ENCODE measurements at regions not wholly inside any gene's neighbourhood (a gene's known extent, or its start where the extent isn't known, plus 50 kb on each side); places are given as distances from the start of the nearest gene placed in this dataset.

GRCh38 chr4:13903061-13903460, 275.5 kb upstream of the BOD1L1 start:
- TF ChIP-seq USF1 (IDR thresholded peaks at IDR 0.05; ENCODE audit: borderline replicate concordance, low read depth) (no peak), FOXJ3 (CRISPR knock-in tag; IDR thresholded peaks at IDR 0.05) (no peak), MAX (IDR thresholded peaks at IDR 0.05; ENCODE audit: low read depth) (no peak), TAF1 (IDR thresholded peaks at IDR 0.05; ENCODE audit: borderline replicate concordance, low read depth, low read length) (no peak), RAD21 (IDR thresholded peaks at IDR 0.05; ENCODE audit: low read length) (no peak), FOSL2 (IDR thresholded peaks at IDR 0.05; ENCODE audit: borderline replicate concordance, low read depth) (no peak), SIN3A (IDR thresholded peaks at IDR 0.05; ENCODE audit: borderline replicate concordance, low read depth, low read length) (no peak), EP300 (IDR thresholded peaks at IDR 0.05; ENCODE audit: borderline replicate concordance in 1 of 2, low read depth in 1 of 2, low read length in 1 of 2) (no peak), RCOR1 (IDR thresholded peaks at IDR 0.05; ENCODE audit: low read length) (no peak), JUND (IDR thresholded peaks at IDR 0.05) (no peak), YY1 (IDR thresholded peaks at IDR 0.05; ENCODE audit: low read depth) (no peak), TEAD4 (IDR thresholded peaks at IDR 0.05; ENCODE audit: borderline replicate concordance, insufficient read depth) (no peak)
- TF ChIP-seq, protein P1, sequence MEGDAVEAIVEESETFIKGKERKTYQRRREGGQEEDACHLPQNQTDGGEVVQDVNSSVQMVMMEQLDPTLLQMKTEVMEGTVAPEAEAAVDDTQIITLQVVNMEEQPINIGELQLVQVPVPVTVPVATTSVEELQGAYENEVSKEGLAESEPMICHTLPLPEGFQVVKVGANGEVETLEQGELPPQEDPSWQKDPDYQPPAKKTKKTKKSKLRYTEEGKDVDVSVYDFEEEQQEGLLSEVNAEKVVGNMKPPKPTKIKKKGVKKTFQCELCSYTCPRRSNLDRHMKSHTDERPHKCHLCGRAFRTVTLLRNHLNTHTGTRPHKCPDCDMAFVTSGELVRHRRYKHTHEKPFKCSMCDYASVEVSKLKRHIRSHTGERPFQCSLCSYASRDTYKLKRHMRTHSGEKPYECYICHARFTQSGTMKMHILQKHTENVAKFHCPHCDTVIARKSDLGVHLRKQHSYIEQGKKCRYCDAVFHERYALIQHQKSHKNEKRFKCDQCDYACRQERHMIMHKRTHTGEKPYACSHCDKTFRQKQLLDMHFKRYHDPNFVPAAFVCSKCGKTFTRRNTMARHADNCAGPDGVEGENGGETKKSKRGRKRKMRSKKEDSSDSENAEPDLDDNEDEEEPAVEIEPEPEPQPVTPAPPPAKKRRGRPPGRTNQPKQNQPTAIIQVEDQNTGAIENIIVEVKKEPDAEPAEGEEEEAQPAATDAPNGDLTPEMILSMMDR (IDR thresholded peaks at IDR 0.05) = no peak
- TF ChIP-seq, protein P2, sequence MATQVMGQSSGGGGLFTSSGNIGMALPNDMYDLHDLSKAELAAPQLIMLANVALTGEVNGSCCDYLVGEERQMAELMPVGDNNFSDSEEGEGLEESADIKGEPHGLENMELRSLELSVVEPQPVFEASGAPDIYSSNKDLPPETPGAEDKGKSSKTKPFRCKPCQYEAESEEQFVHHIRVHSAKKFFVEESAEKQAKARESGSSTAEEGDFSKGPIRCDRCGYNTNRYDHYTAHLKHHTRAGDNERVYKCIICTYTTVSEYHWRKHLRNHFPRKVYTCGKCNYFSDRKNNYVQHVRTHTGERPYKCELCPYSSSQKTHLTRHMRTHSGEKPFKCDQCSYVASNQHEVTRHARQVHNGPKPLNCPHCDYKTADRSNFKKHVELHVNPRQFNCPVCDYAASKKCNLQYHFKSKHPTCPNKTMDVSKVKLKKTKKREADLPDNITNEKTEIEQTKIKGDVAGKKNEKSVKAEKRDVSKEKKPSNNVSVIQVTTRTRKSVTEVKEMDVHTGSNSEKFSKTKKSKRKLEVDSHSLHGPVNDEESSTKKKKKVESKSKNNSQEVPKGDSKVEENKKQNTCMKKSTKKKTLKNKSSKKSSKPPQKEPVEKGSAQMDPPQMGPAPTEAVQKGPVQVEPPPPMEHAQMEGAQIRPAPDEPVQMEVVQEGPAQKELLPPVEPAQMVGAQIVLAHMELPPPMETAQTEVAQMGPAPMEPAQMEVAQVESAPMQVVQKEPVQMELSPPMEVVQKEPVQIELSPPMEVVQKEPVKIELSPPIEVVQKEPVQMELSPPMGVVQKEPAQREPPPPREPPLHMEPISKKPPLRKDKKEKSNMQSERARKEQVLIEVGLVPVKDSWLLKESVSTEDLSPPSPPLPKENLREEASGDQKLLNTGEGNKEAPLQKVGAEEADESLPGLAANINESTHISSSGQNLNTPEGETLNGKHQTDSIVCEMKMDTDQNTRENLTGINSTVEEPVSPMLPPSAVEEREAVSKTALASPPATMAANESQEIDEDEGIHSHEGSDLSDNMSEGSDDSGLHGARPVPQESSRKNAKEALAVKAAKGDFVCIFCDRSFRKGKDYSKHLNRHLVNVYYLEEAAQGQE (IDR thresholded peaks at IDR 0.05; ENCODE audit: low read depth, low read length) = no peak

Measured in SK-N-SH (cell line).